ENCODE measurements at regions not wholly inside any gene's neighbourhood (a gene's known extent, or its start where the extent isn't known, plus 50 kb on each side); places are given as distances from the start of the nearest gene placed in this dataset.

DNA sequence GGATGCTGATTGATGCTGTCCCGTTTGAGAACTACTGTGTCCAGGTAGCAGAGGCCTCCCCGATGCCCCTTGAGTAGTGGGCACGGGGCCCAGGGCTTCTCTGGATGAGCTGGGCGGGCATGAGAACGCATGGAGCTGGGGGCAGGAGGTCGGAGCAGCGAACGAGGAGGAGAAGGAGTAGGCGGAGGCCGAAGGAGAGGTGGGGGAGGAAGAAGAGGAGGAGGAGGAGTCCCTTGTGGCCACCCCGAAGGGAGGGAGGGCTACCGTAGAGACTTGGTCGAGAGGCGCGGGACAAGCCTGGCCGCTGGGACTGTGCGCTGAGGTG is 62.9 kb downstream of the CRYBB2 start:
- Histone ChIP-seq H3K27me3 (ENCODE audit: insufficient read depth, low read length) (peaks cover 6% of the 10 kb centered on the region; the same call in 1 of the 2 replicates), H3K36me3 (ENCODE audit: control insufficient read depth in 1 of 2, insufficient read depth in 2 of 2, low read length in 2 of 2) (no peaks in the 10 kb centered on the region), H3K9me2 (ENCODE audit: insufficient read depth) (no peaks in the 10 kb centered on the region), H3K27ac (ENCODE audit: low read depth, low read length) (no peak overlapping the region), H4K20me1 (ENCODE audit: insufficient read depth) (no peaks in the 10 kb centered on the region), H3K9me3 (ENCODE audit: control insufficient read depth in 1 of 2, insufficient read depth in 1 of 2, low read depth in 1 of 2, low read length in 2 of 2) (no peaks in the 10 kb centered on the region), H3K4me3 (replicated peaks in 1 of 2; ENCODE audit: low read depth in 1 of 2, low read length in 2 of 2) (no peak overlapping the region), H3K9ac (ENCODE audit: low read length) (no peak overlapping the region), H2AFZ (ENCODE audit: low read depth, low read length, poor library complexity, severe bottlenecking) (no peak overlapping the region), H3K79me2 (ENCODE audit: insufficient read depth, low read length) (no peaks in the 10 kb centered on the region), H3K4me2 (ENCODE audit: low read length) (no peak overlapping the region), H3K4me1 (ENCODE audit: control insufficient read depth in 1 of 2, insufficient read depth in 2 of 2, low read length in 2 of 2) (no peaks in the 10 kb centered on the region)
- no peak for TF ChIP-seq POLR2A (IDR thresholded peaks at IDR 0.05; ENCODE audit: borderline replicate concordance, extremely low read depth, insufficient read depth, insufficient read length)
- no peak for TF ChIP-seq CBX3 (IDR thresholded peaks at IDR 0.05; ENCODE audit: low read depth)
- no peak for TF ChIP-seq ELF1 (IDR thresholded peaks at IDR 0.05; ENCODE audit: borderline replicate concordance, low read depth)
- TF ChIP-seq EZH2phosphoT487 (IDR thresholded peaks at IDR 0.05; ENCODE audit: borderline replicate concordance), result no peak
- TF ChIP-seq SP1 (IDR thresholded peaks at IDR 0.05; ENCODE audit: low read depth), result no peak
- TF ChIP-seq SRF (IDR thresholded peaks at IDR 0.05; ENCODE audit: low read depth), result no peak
- TF ChIP-seq ZBTB33 (IDR thresholded peaks at IDR 0.05; ENCODE audit: extremely low read depth, insufficient replicate concordance, low read length), result no peak
- no peak for TF ChIP-seq TCF7L2 (IDR thresholded peaks at IDR 0.05; ENCODE audit: borderline replicate concordance, extremely low read depth, insufficient read depth, insufficient read length)
- TF ChIP-seq ATF3 (IDR thresholded peaks at IDR 0.05), result no peak
- TF ChIP-seq MAX (IDR thresholded peaks at IDR 0.05), result no peak
- no peak for TF ChIP-seq CTCF (IDR thresholded peaks at IDR 0.05 in 2 of 3, conservative IDR thresholded peaks at IDR 0.05 in 1 of 3; ENCODE audit: borderline replicate concordance in 1 of 3, insufficient read depth in 1 of 3, low read depth in 2 of 3, low read length in 2 of 3)
- no peak for TF ChIP-seq SIN3A (IDR thresholded peaks at IDR 0.05; ENCODE audit: low read depth)
- TF ChIP-seq POLR2AphosphoS5 (IDR thresholded peaks at IDR 0.05; ENCODE audit: low read depth, low read length), result no peak
- no peak for TF ChIP-seq RAD21 (IDR thresholded peaks at IDR 0.05; ENCODE audit: low read depth)
- TF ChIP-seq ZFX (IDR thresholded peaks at IDR 0.05), result no peak
- TF ChIP-seq JUND (IDR thresholded peaks at IDR 0.05), result no peak
- no peak for TF ChIP-seq FOSL1 (IDR thresholded peaks at IDR 0.05; ENCODE audit: low read depth)
- TF ChIP-seq REST (IDR thresholded peaks at IDR 0.05; ENCODE audit: low read depth), result no peak
- RAD21 ChIA-PET (ENCODE audit: low non-redundant PET in 1 of 2, low total read pairs in 2 of 2, uncharacterized antibody in 2 of 2, unreplicated experiment in 2 of 2), result no interaction called here
- intact Hi-C loops (cut with micrococcal nuclease), result no loop called here
- BruUV-seq (replicated peaks), result no TSS peak
- DNase-seq (ENCODE audit: low read depth, low spot score) (no peak), ATAC-seq (no peak)
- CTCF ChIA-PET, result no interaction called here
- POLR2A ChIA-PET, result no interaction called here
